ENCODE measurements at regions not wholly inside any gene's neighbourhood (a gene's known extent, or its start where the extent isn't known, plus 50 kb on each side); places are given as distances from the start of the nearest gene placed in this dataset.

- peak; percentile 72 for DNase-seq
Observed at GRCh38 chr1:221439008-221439746, 302.7 kb downstream of the DUSP10 start.

- peak; percentile 56 for DNase-seq
Observed at GRCh38 chr1:221439747-221440501, 302.0 kb downstream of the DUSP10 start.

GRCh38 chr1:221440658-221441057 lies 301.2 kb downstream of the DUSP10 start:
- DNase-seq, result no peak

- DNase-seq, result no peak
Observed at GRCh38 chr1:221442056-221442455, 299.8 kb downstream of the DUSP10 start.

- DNase-seq, result no peak
Observed at GRCh38 chr1:221444346-221444745, 297.5 kb downstream of the DUSP10 start.

GRCh38 chr1:221448585-221449175 lies 293.2 kb downstream of the DUSP10 start:
- no peak for DNase-seq

GRCh38 chr1:221449194-221449593 lies 292.7 kb downstream of the DUSP10 start:
- DNase-seq, result no peak

GRCh38 chr1:221449801-221450470 lies 292.0 kb downstream of the DUSP10 start:
- no peak for DNase-seq

- DNase-seq, result no peak
Observed at GRCh38 chr1:221451741-221452140, 290.1 kb downstream of the DUSP10 start.

- no peak for DNase-seq
Observed at GRCh38 chr1:221454096-221454495, 287.8 kb downstream of the DUSP10 start.

GRCh38 chr1:221456918-221457317 lies 285.0 kb downstream of the DUSP10 start:
- DNase-seq, result no peak

GRCh38 chr1:221457685-221458446 lies 284.0 kb downstream of the DUSP10 start:
- DNase-seq, result no peak

GRCh38 chr1:221458447-221459156 lies 283.3 kb downstream of the DUSP10 start:
- DNase-seq, result no peak

GRCh38 chr1:221459558-221459957 lies 282.3 kb downstream of the DUSP10 start:
- DNase-seq, result no peak

GRCh38 chr1:221462345-221462744 lies 279.5 kb downstream of the DUSP10 start:
- no peak for DNase-seq

GRCh38 chr1:221468546-221468945 lies 273.3 kb downstream of the DUSP10 start:
- no peak for DNase-seq

GRCh38 chr1:221469476-221469875 lies 272.4 kb downstream of the DUSP10 start:
- no peak for DNase-seq

GRCh38 chr1:221470000-221470698 lies 271.7 kb downstream of the DUSP10 start:
- no peak for DNase-seq

- no peak for DNase-seq
Observed at GRCh38 chr1:221473411-221473810, 268.5 kb downstream of the DUSP10 start.

- no peak for DNase-seq
Observed at GRCh38 chr1:221477252-221477651, 264.6 kb downstream of the DUSP10 start.
